Testis (tissue), 2 donors: ENCODE measurements at regions not wholly inside any gene's neighbourhood (a gene's known extent, or its start where the extent isn't known, plus 50 kb on each side); places are given as distances from the start of the nearest gene placed in this dataset.

Experiments
- DNase-seq: peaks from one replicate; pipeline ENCODE4 v3.0.0-alpha.2; 2019
- H3K27ac ChIP-seq, 2 donors: fragments of 200-600 bp; sonication (generic); one replicate each; pipeline ENCODE4 v1.5.1; 2019
- H3K27me3 ChIP-seq: fragments of 200-600 bp; sonication (generic); one replicate; pipeline ENCODE4 v1.5.1; 2019
- H3K36me3 ChIP-seq: fragments of 200-600 bp; sonication (generic); one replicate; pipeline ENCODE4 v1.5.1; 2017; ENCODE audit warnings: low read depth; ENCODE audit errors: missing control alignments
- H3K4me1 ChIP-seq: fragments of 200-600 bp; sonication (generic); one replicate; pipeline ENCODE4 v1.5.1; 2019
- H3K4me3 ChIP-seq, 2 donors: fragments of 200-600 bp; sonication (generic); one replicate each; pipeline ENCODE4 v1.5.1; 2017 to 2019
- H3K9me3 ChIP-seq: fragments of 200-600 bp; sonication (generic); one replicate; pipeline ENCODE4 v1.5.1; 2017
- CTCF ChIP-seq, 3 experiments: fragments of 450-650 bp in 2 of 3; fragments of 200-600 bp in 1 of 3; sonication (generic) in 1 of 3; IDR thresholded peaks; one replicate each; pipeline ENCODE4 v1.5.1; 2016 to 2019; ENCODE audit warnings: antibody characterized with exemption in 3 of 3, mild to moderate bottlenecking in 2 of 3, moderate library complexity in 1 of 3
- POLR2A ChIP-seq: fragments of 450-650 bp; IDR thresholded peaks from one replicate; pipeline ENCODE4 v1.6.1; 2017; ENCODE audit warnings: antibody characterized with exemption, mild to moderate bottlenecking, moderate library complexity
- WGBS, 2 donors: methylation state at CpG; one replicate each; pipeline ENCODE4 v1.1.5; 2018; 5-methylcytosine and 5-hydroxymethylcytosine counted together
- intact Hi-C: fragments of 100-400 bp; cut with DNase I; formaldehyde crosslinking; loops from one replicate; pipeline ENCODE4 v1.15.1; 2023; ENCODE audit warnings: low total_unique reads

GRCh38 chr2:240287011-240287410, 146.6 kb upstream of the OTOS start:
- Histone ChIP-seq H3K27ac (no peak overlapping the region), H3K27me3 (no peaks in the 10 kb centered on the region), H3K36me3 (no peaks in the 10 kb centered on the region), H3K4me3 (no peak overlapping the region), H3K4me1 (no peaks in the 10 kb centered on the region), H3K9me3 (no peaks in the 10 kb centered on the region)
- 87 to 89% methylated on average over 10 to 14 of the region's 14 CpGs for WGBS, 2 donors
- no peak for DNase-seq
- intact Hi-C loops, result no loop called here
- no peak for TF ChIP-seq POLR2A
- TF ChIP-seq CTCF (IDR thresholded peaks at IDR 0.05), result no peak

GRCh38 chr2:240287496-240288086, 147.1 kb upstream of the OTOS start:
- no peak for DNase-seq
- Histone ChIP-seq H3K9me3 (no peaks in the 10 kb centered on the region), H3K4me1 (no peaks in the 10 kb centered on the region), H3K4me3 (no peak overlapping the region), H3K27ac (no peak overlapping the region), H3K27me3 (no peaks in the 10 kb centered on the region), H3K36me3 (no peaks in the 10 kb centered on the region)
- TF ChIP-seq POLR2A (no peak), CTCF (IDR thresholded peaks at IDR 0.05) (no peak)
- intact Hi-C loops, result no loop called here
- WGBS, 2 donors, result 84 to 91% methylated on average over 6 to 11 of the region's 11 CpGs

- Histone ChIP-seq H3K27ac (no peak overlapping the region), H3K4me3 (no peak overlapping the region), H3K27me3 (no peaks in the 10 kb centered on the region), H3K9me3 (no peaks in the 10 kb centered on the region), H3K4me1 (no peaks in the 10 kb centered on the region), H3K36me3 (no peaks in the 10 kb centered on the region)
- DNase-seq, result no peak
- no peak for TF ChIP-seq CTCF (IDR thresholded peaks at IDR 0.05)
- no peak for TF ChIP-seq POLR2A
- intact Hi-C loops, result no loop called here
- 82 to 88% methylated on average over 7 of the region's 7 CpGs for WGBS, 2 donors
These were observed 147.4 kb upstream of the GPC1 start for GRCh38 chr2:240288087-240288521.

- intact Hi-C loops, result no loop called here
These were observed 145.6 kb upstream of the GPC1 start for GRCh38 chr2:240289701-240290431.

More at GRCh38 chr2:240289701-240290431, 145.6 kb upstream of the GPC1 start:
- no peaks in the 10 kb centered on the region for H3K9me3 ChIP-seq
- H3K27me3 ChIP-seq, result no peaks in the 10 kb centered on the region
- 89 to 100% methylated on average over 3 to 28 of the region's 30 CpGs for WGBS, 2 donors
- H3K4me3 ChIP-seq, result no peak overlapping the region
- DNase-seq, result no peak
- H3K27ac ChIP-seq, result no peak overlapping the region
- no peak for TF ChIP-seq CTCF (IDR thresholded peaks at IDR 0.05)
- no peaks in the 10 kb centered on the region for H3K4me1 ChIP-seq
- H3K36me3 ChIP-seq, result no peaks in the 10 kb centered on the region
